Activated CD4-positive, alpha-beta T cell treated with anti-CD3 and anti-CD28 coated beads for 36 hours (primary cell): ENCODE measurements at regions not wholly inside any gene's neighbourhood (a gene's known extent, or its start where the extent isn't known, plus 50 kb on each side); places are given as distances from the start of the nearest gene placed in this dataset.

Experiments used
- ATAC-seq: fragments of 200-7000 bp; cut with Tn5 transposase; one replicate; pipeline ENCODE4 v1.10.0; 2021; ENCODE audit warnings: mild to moderate bottlenecking, moderate library complexity
- CTCF ChIA-PET: fragments of 350-600 bp; sonication (Branson Sonifier 250); formaldehyde crosslinking; loops from one replicate; lab custom pipeline; 2021; ENCODE audit warnings: antibody characterized with exemption; lab: Charles Lee
- POLR2A ChIA-PET: fragments of 350-600 bp; sonication (Branson Sonifier 250); formaldehyde crosslinking; loops from one replicate; lab custom pipeline; 2021; ENCODE audit warnings: antibody characterized with exemption, inconsistent platforms; lab: Charles Lee
- DNase-seq: peaks from one replicate; pipeline ENCODE4 v3.0.0-alpha.2; 2020
- H3K27ac Mint-ChIP-seq: one replicate; pipeline ENCODE4 v1.8.0; 2021; ENCODE audit warnings: mixed read lengths
- H3K27me3 Mint-ChIP-seq: one replicate; pipeline ENCODE4 v1.8.0; 2021; ENCODE audit warnings: mixed read lengths
- H3K36me3 Mint-ChIP-seq: one replicate; pipeline ENCODE4 v1.8.0; 2021; ENCODE audit warnings: low read depth, mixed read lengths
- H3K4me1 Mint-ChIP-seq: one replicate; pipeline ENCODE4 v1.8.0; 2021; ENCODE audit warnings: mixed read lengths
- H3K4me3 Mint-ChIP-seq: one replicate; pipeline ENCODE4 v1.8.0; 2021; ENCODE audit warnings: mild to moderate bottlenecking, moderate library complexity, mixed read lengths
- H3K9me3 Mint-ChIP-seq: one replicate; pipeline ENCODE4 v1.8.0; 2021; ENCODE audit warnings: low read depth, mixed read lengths
- intact Hi-C, 2 experiments: fragments of 100-400 bp; cut with DNase I in 1 of 2; cut with micrococcal nuclease in 1 of 2; formaldehyde crosslinking; loops; one replicate each; pipeline versions ENCODE4 v1.14.2 to v1.15.1; 2022 to 2024; cut with DNase I, micrococcal nuclease

GRCh38 chr5:179422908-179423481, 77.7 kb upstream of the ADAMTS2 start:
- Mint-ChIP-seq H3K27me3 (peaks cover 5% of the 10 kb centered on the region), H3K36me3 (no peaks in the 10 kb centered on the region), H3K9me3 (no peaks in the 10 kb centered on the region), H3K4me3 (no peak overlapping the region), H3K27ac (no peak overlapping the region), H3K4me1 (no peaks in the 10 kb centered on the region)
- DNase-seq: no peak
- ATAC-seq: no peak
- ChIA-PET CTCF (interaction anchor here (0.6 to 1.4 kb wide), 3 partner anchors 20 to 862 kb away, joined by 3 to 4 read pairs (median 3); no protein-coding TSS in a partner anchor), POLR2A (no interaction called here)
- intact Hi-C loops: no loop called here

- POLR2A ChIA-PET: no interaction called here
- Mint-ChIP-seq H3K4me1 (no peaks in the 10 kb centered on the region), H3K9me3 (no peaks in the 10 kb centered on the region), H3K36me3 (no peaks in the 10 kb centered on the region), H3K27ac (no peak overlapping the region), H3K4me3 (no peak overlapping the region), H3K27me3 (peaks cover 5% of the 10 kb centered on the region)
- intact Hi-C loops: no loop called here
- DNase-seq (no peak), ATAC-seq (no peak)
- CTCF ChIA-PET: interaction anchor here (0.6 to 1.4 kb wide), 2 partner anchors 31 to 862 kb away, joined by 3 to 4 read pairs; no protein-coding TSS in a partner anchor
These were observed 77.1 kb upstream of the ADAMTS2 start for GRCh38 chr5:179422213-179422855.

- ATAC-seq: no peak
- intact Hi-C loops: no loop called here
- Mint-ChIP-seq H3K9me3 (no peaks in the 10 kb centered on the region), H3K36me3 (no peaks in the 10 kb centered on the region), H3K4me3 (no peak overlapping the region), H3K4me1 (no peaks in the 10 kb centered on the region), H3K27me3 (peaks cover 12% of the 10 kb centered on the region), H3K27ac (no peak overlapping the region)
- ChIA-PET CTCF (interaction anchor here (0.5 to 1.4 kb wide), 4 partner anchors 30 to 425 kb away, joined by 3 to 4 read pairs (median 3); no protein-coding TSS in a partner anchor), POLR2A (no interaction called here)
- DNase-seq: no peak
These were observed 76.1 kb upstream of the ADAMTS2 start for GRCh38 chr5:179421144-179421901.

- Mint-ChIP-seq H3K9me3 (no peaks in the 10 kb centered on the region), H3K36me3 (no peaks in the 10 kb centered on the region), H3K4me1 (no peaks in the 10 kb centered on the region), H3K27ac (no peak overlapping the region), H3K4me3 (no peak overlapping the region), H3K27me3 (peaks cover 10% of the 10 kb centered on the region)
- POLR2A ChIA-PET: interaction anchor here (0.6 kb wide), 1 partner anchor 21 kb away, joined by 3 read pairs; no protein-coding TSS in a partner anchor
- ATAC-seq (no peak), DNase-seq (no peak)
- CTCF ChIA-PET: interaction anchor here (0.5 to 1.2 kb wide), 2 partner anchors 94 to 426 kb away, joined by 3 read pairs; no protein-coding TSS in a partner anchor
- intact Hi-C loops: no loop called here
These were observed 75.2 kb upstream of the ADAMTS2 start for GRCh38 chr5:179420476-179420875.

- H3K27ac Mint-ChIP-seq: no peak overlapping the region
- ATAC-seq (no peak), DNase-seq (no peak)
- no peak overlapping the region for H3K4me3 Mint-ChIP-seq
- ChIA-PET CTCF (no interaction called here), POLR2A (no interaction called here)
- no peaks in the 10 kb centered on the region for H3K4me1 Mint-ChIP-seq
- intact Hi-C loops: no loop called here
- no peaks in the 10 kb centered on the region for H3K9me3 Mint-ChIP-seq
- H3K27me3 Mint-ChIP-seq: peaks cover 10% of the 10 kb centered on the region
- H3K36me3 Mint-ChIP-seq: no peaks in the 10 kb centered on the region
These were observed 73.7 kb upstream of the ADAMTS2 start for GRCh38 chr5:179418972-179419371.

GRCh38 chr5:179417696-179418095, 72.4 kb upstream of the ADAMTS2 start:
- intact Hi-C loops: no loop called here
- Mint-ChIP-seq H3K27ac (no peak overlapping the region), H3K36me3 (no peaks in the 10 kb centered on the region), H3K4me1 (no peaks in the 10 kb centered on the region), H3K27me3 (peaks cover 7% of the 10 kb centered on the region), H3K4me3 (no peak overlapping the region), H3K9me3 (no peaks in the 10 kb centered on the region)
- DNase-seq (no peak), ATAC-seq (no peak)
- CTCF ChIA-PET: no interaction called here
- POLR2A ChIA-PET: no interaction called here

GRCh38 chr5:179417016-179417415, 71.8 kb upstream of the ADAMTS2 start:
- no peak for ATAC-seq
- DNase-seq: no peak
- no peaks in the 10 kb centered on the region for H3K9me3 Mint-ChIP-seq
- H3K36me3 Mint-ChIP-seq: no peaks in the 10 kb centered on the region
- no peak overlapping the region for H3K4me3 Mint-ChIP-seq
- intact Hi-C loops: no loop called here
- CTCF ChIA-PET: interaction anchor here (0.7 kb wide), 1 partner anchor 45 kb away, joined by 3 read pairs; no protein-coding TSS in a partner anchor
- no peaks in the 10 kb centered on the region for H3K4me1 Mint-ChIP-seq
- H3K27ac Mint-ChIP-seq: no peak overlapping the region
- POLR2A ChIA-PET: no interaction called here
- peaks cover 7% of the 10 kb centered on the region for H3K27me3 Mint-ChIP-seq

- POLR2A ChIA-PET: no interaction called here
- no peaks in the 10 kb centered on the region for H3K9me3 Mint-ChIP-seq
- no peak for DNase-seq
- CTCF ChIA-PET: interaction anchor here (0.7 kb wide), 1 partner anchor 44 kb away, joined by 3 read pairs; no protein-coding TSS in a partner anchor
- H3K27ac Mint-ChIP-seq: no peak overlapping the region
- no peaks in the 10 kb centered on the region for H3K4me1 Mint-ChIP-seq
- no peak for ATAC-seq
- H3K36me3 Mint-ChIP-seq: no peaks in the 10 kb centered on the region
- intact Hi-C loops: no loop called here
- no peak overlapping the region for H3K4me3 Mint-ChIP-seq
- peaks cover 7% of the 10 kb centered on the region for H3K27me3 Mint-ChIP-seq
These were observed 71.0 kb upstream of the ADAMTS2 start for GRCh38 chr5:179416114-179416822.

GRCh38 chr5:179415291-179416060, 70.2 kb upstream of the ADAMTS2 start:
- H3K36me3 Mint-ChIP-seq: no peaks in the 10 kb centered on the region
- CTCF ChIA-PET: no interaction called here

GRCh38 chr5:179414459-179415261, 69.4 kb upstream of the ADAMTS2 start:
- intact Hi-C loops: no loop called here
- Mint-ChIP-seq H3K27ac (no peak overlapping the region), H3K4me1 (no peaks in the 10 kb centered on the region), H3K4me3 (no peak overlapping the region), H3K9me3 (no peaks in the 10 kb centered on the region), H3K27me3 (peaks cover 7% of the 10 kb centered on the region), H3K36me3 (no peaks in the 10 kb centered on the region)
- POLR2A ChIA-PET: no interaction called here
- CTCF ChIA-PET: no interaction called here
- ATAC-seq: no peak
- no peak for DNase-seq

More at GRCh38 chr5:179415291-179416060, 70.2 kb upstream of the ADAMTS2 start:
- Mint-ChIP-seq H3K27ac (no peak overlapping the region), H3K4me3 (no peak overlapping the region), H3K9me3 (no peaks in the 10 kb centered on the region), H3K27me3 (peaks cover 7% of the 10 kb centered on the region), H3K4me1 (no peaks in the 10 kb centered on the region)
- ATAC-seq: no peak
- DNase-seq: no peak
- POLR2A ChIA-PET: no interaction called here
- intact Hi-C loops: no loop called here
